SK-N-SH treated with all-trans-retinoic acid at 6 μM for 48 hours (cell line): ENCODE measurements at regions not wholly inside any gene's neighbourhood (a gene's known extent, or its start where the extent isn't known, plus 50 kb on each side); places are given as distances from the start of the nearest gene placed in this dataset.

Source experiments
- BACH2 ChIP-seq: fragments of 250-450 bp; sonication (Bioruptor Pico); IDR thresholded peaks from 2 replicates; pipeline ENCODE4 v1.9.0; 2021; ENCODE audit warnings: mild to moderate bottlenecking, borderline replicate concordance
- CREB5 ChIP-seq: fragments of 250-450 bp; sonication (Bioruptor Pico); IDR thresholded peaks from 2 replicates; pipeline ENCODE4 v1.5.1; 2020; ENCODE audit warnings: low read depth, mild to moderate bottlenecking, moderate library complexity
- ISL1 ChIP-seq: fragments of 250-450 bp; sonication (Bioruptor Pico); IDR thresholded peaks from 2 replicates; pipeline ENCODE4 v2.1.2; 2022; ENCODE audit warnings: mild to moderate bottlenecking, moderate library complexity
- OSR1 ChIP-seq: fragments of 250-450 bp; sonication (Bioruptor Pico); IDR thresholded peaks from 2 replicates; pipeline ENCODE4 v1.8.0; 2022; ENCODE audit warnings: moderate library complexity, mild to moderate bottlenecking, inconsistent platforms
- PATZ1 ChIP-seq: fragments of 250-450 bp; sonication (Bioruptor Pico); IDR thresholded peaks from 2 replicates; pipeline ENCODE4 v1.8.0; 2020; ENCODE audit warnings: mild to moderate bottlenecking, moderate library complexity, borderline replicate concordance
- RARB ChIP-seq: fragments of 250-450 bp; sonication (Bioruptor Pico); IDR thresholded peaks from 2 replicates; pipeline ENCODE4 v1.8.0; 2021; ENCODE audit warnings: mild to moderate bottlenecking, moderate library complexity
- SNAI2 ChIP-seq: fragments of 250-450 bp; sonication (Bioruptor Pico); IDR thresholded peaks from 2 replicates; pipeline ENCODE4 v1.5.0; 2020; ENCODE audit warnings: mild to moderate bottlenecking, moderate library complexity
- TCF4 ChIP-seq: fragments of 250-450 bp; sonication (Bioruptor Pico); IDR thresholded peaks from 2 replicates; pipeline ENCODE4 v1.8.0; 2021; ENCODE audit warnings: mild to moderate bottlenecking, moderate library complexity, borderline replicate concordance
- ZC3H10 ChIP-seq: fragments of 250-450 bp; sonication (Bioruptor Pico); IDR thresholded peaks from 2 replicates; pipeline ENCODE4 v1.5.1; 2021; ENCODE audit warnings: mild to moderate bottlenecking, moderate library complexity
- ZFP30 ChIP-seq: fragments of 450-650 bp; formaldehyde crosslinking; IDR thresholded peaks from 2 replicates; pipeline ENCODE4 v1.5.0; 2022; ENCODE audit warnings: mild to moderate bottlenecking, moderate library complexity
- ZNF565 ChIP-seq: fragments of 450-650 bp; formaldehyde crosslinking; conservative IDR thresholded peaks from 2 replicates; pipeline ENCODE4 v1.5.0; 2020; ENCODE audit warnings: low read depth, mild to moderate bottlenecking, moderate library complexity

GRCh38 chr1:14222086-14222485 lies 376.4 kb upstream of the KAZN start:
- no peak for TF ChIP-seq CREB5
- no peak for TF ChIP-seq PATZ1
- no peak for TF ChIP-seq BACH2 (CRISPR knock-in tag)
- no peak for TF ChIP-seq SNAI2 (CRISPR knock-in tag)
- no peak for TF ChIP-seq ISL1
- no peak for TF ChIP-seq ZFP30 (CRISPR knock-in tag)
- TF ChIP-seq RARB (CRISPR knock-in tag) = no peak
- TF ChIP-seq OSR1 (CRISPR knock-in tag) = no peak
- TF ChIP-seq ZC3H10 = no peak
- TF ChIP-seq ZNF565 (CRISPR knock-in tag) = no peak
- no peak for TF ChIP-seq TCF4 (CRISPR knock-in tag)
